ENCODE measurements at regions not wholly inside any gene's neighbourhood (a gene's known extent, or its start where the extent isn't known, plus 50 kb on each side); places are given as distances from the start of the nearest gene placed in this dataset.

GRCh38 chr3:25938566-25939325 is 148.9 kb downstream of the OXSM start:
- H3K4me3 Mint-ChIP-seq: no peak overlapping the region
- H3K9me3 Mint-ChIP-seq: no peaks in the 10 kb centered on the region
- H3K4me1 Mint-ChIP-seq (ENCODE audit: low read depth): no peaks in the 10 kb centered on the region
- DNase-seq (ENCODE audit: low spot score): no peak
- intact Hi-C loops (cut with micrococcal nuclease): no loop called here
- H3K27ac Mint-ChIP-seq: no peak overlapping the region
- peaks cover 3% of the 10 kb centered on the region for H3K27me3 Mint-ChIP-seq (ENCODE audit: insufficient read depth)
- no peaks in the 10 kb centered on the region for H3K36me3 Mint-ChIP-seq (ENCODE audit: low read depth)

- H3K27me3 Mint-ChIP-seq (ENCODE audit: insufficient read depth): peaks cover 4% of the 10 kb centered on the region
- no peak overlapping the region for H3K27ac Mint-ChIP-seq
Observed at GRCh38 chr3:25940935-25941334, 151.0 kb downstream of the OXSM start.

GRCh38 chr3:25944329-25944728 is 154.4 kb downstream of the OXSM start:
- no peak overlapping the region for H3K27ac Mint-ChIP-seq
- peaks cover 4% of the 10 kb centered on the region for H3K27me3 Mint-ChIP-seq (ENCODE audit: insufficient read depth)
- no peaks in the 10 kb centered on the region for H3K4me1 Mint-ChIP-seq (ENCODE audit: low read depth)
- no peaks in the 10 kb centered on the region for H3K36me3 Mint-ChIP-seq (ENCODE audit: low read depth)
- no peak overlapping the region for H3K4me3 Mint-ChIP-seq
- H3K9me3 Mint-ChIP-seq: no peaks in the 10 kb centered on the region
- no peak for DNase-seq (ENCODE audit: low spot score)
- intact Hi-C loops (cut with micrococcal nuclease): no loop called here

More at GRCh38 chr3:25940935-25941334, 151.0 kb downstream of the OXSM start:
- no peaks in the 10 kb centered on the region for H3K9me3 Mint-ChIP-seq
- intact Hi-C loops (cut with micrococcal nuclease): no loop called here
- no peak overlapping the region for H3K4me3 Mint-ChIP-seq
- no peaks in the 10 kb centered on the region for H3K36me3 Mint-ChIP-seq (ENCODE audit: low read depth)
- no peaks in the 10 kb centered on the region for H3K4me1 Mint-ChIP-seq (ENCODE audit: low read depth)
- DNase-seq (ENCODE audit: low spot score): no peak

- Mint-ChIP-seq H3K4me3 (no peak overlapping the region), H3K9me3 (no peaks in the 10 kb centered on the region), H3K36me3 (ENCODE audit: low read depth) (no peaks in the 10 kb centered on the region), H3K27me3 (ENCODE audit: insufficient read depth) (peaks cover 4% of the 10 kb centered on the region), H3K27ac (no peak overlapping the region), H3K4me1 (ENCODE audit: low read depth) (no peaks in the 10 kb centered on the region)
- no peak for DNase-seq (ENCODE audit: low spot score)
- intact Hi-C loops (cut with micrococcal nuclease): no loop called here
Observed at GRCh38 chr3:25945366-25945765, 155.5 kb downstream of the OXSM start.

GRCh38 chr3:25945836-25946235 is 155.9 kb downstream of the OXSM start:
- H3K27me3 Mint-ChIP-seq (ENCODE audit: insufficient read depth): peaks cover 3% of the 10 kb centered on the region
- intact Hi-C loops (cut with micrococcal nuclease): no loop called here
- no peaks in the 10 kb centered on the region for H3K36me3 Mint-ChIP-seq (ENCODE audit: low read depth)
- H3K9me3 Mint-ChIP-seq: no peaks in the 10 kb centered on the region
- H3K4me3 Mint-ChIP-seq: no peak overlapping the region
- no peak for DNase-seq (ENCODE audit: low spot score)
- H3K4me1 Mint-ChIP-seq (ENCODE audit: low read depth): no peaks in the 10 kb centered on the region
- H3K27ac Mint-ChIP-seq: no peak overlapping the region

- H3K4me1 Mint-ChIP-seq (ENCODE audit: low read depth): no peaks in the 10 kb centered on the region
- no peaks in the 10 kb centered on the region for H3K9me3 Mint-ChIP-seq
- H3K27me3 Mint-ChIP-seq (ENCODE audit: insufficient read depth): no peaks in the 10 kb centered on the region
- H3K36me3 Mint-ChIP-seq (ENCODE audit: low read depth): no peaks in the 10 kb centered on the region
- H3K4me3 Mint-ChIP-seq: no peak overlapping the region
- no peak overlapping the region for H3K27ac Mint-ChIP-seq
- DNase-seq (ENCODE audit: low spot score): no peak
- intact Hi-C loops (cut with micrococcal nuclease): no loop called here
Observed at GRCh38 chr3:25952133-25952532, 162.2 kb downstream of the OXSM start.

GRCh38 chr3:25957026-25957425 is 167.1 kb downstream of the OXSM start:
- Mint-ChIP-seq H3K27ac (no peak overlapping the region), H3K36me3 (ENCODE audit: low read depth) (no peaks in the 10 kb centered on the region)
- intact Hi-C loops (cut with micrococcal nuclease): no loop called here

GRCh38 chr3:25960776-25961175 is 170.9 kb downstream of the OXSM start:
- no peak for DNase-seq (ENCODE audit: low spot score)
- Mint-ChIP-seq H3K4me1 (ENCODE audit: low read depth) (no peaks in the 10 kb centered on the region), H3K36me3 (ENCODE audit: low read depth) (no peaks in the 10 kb centered on the region), H3K4me3 (no peak overlapping the region), H3K9me3 (no peaks in the 10 kb centered on the region), H3K27ac (no peak overlapping the region), H3K27me3 (ENCODE audit: insufficient read depth) (no peaks in the 10 kb centered on the region)
- intact Hi-C loops (cut with micrococcal nuclease): no loop called here

More at GRCh38 chr3:25957026-25957425, 167.1 kb downstream of the OXSM start:
- Mint-ChIP-seq H3K9me3 (no peaks in the 10 kb centered on the region), H3K4me1 (ENCODE audit: low read depth) (no peaks in the 10 kb centered on the region), H3K27me3 (ENCODE audit: insufficient read depth) (no peaks in the 10 kb centered on the region), H3K4me3 (no peak overlapping the region)
- DNase-seq (ENCODE audit: low spot score): no peak

- intact Hi-C loops (cut with micrococcal nuclease): no loop called here
- H3K27me3 Mint-ChIP-seq (ENCODE audit: insufficient read depth): no peaks in the 10 kb centered on the region
- H3K27ac Mint-ChIP-seq: no peak overlapping the region
- no peaks in the 10 kb centered on the region for H3K9me3 Mint-ChIP-seq
- H3K36me3 Mint-ChIP-seq (ENCODE audit: low read depth): no peaks in the 10 kb centered on the region
- H3K4me1 Mint-ChIP-seq (ENCODE audit: low read depth): no peaks in the 10 kb centered on the region
- DNase-seq (ENCODE audit: low spot score): no peak
- H3K4me3 Mint-ChIP-seq: no peak overlapping the region
Observed at GRCh38 chr3:25962255-25962654, 172.4 kb downstream of the OXSM start.

- Mint-ChIP-seq H3K9me3 (no peaks in the 10 kb centered on the region), H3K36me3 (ENCODE audit: low read depth) (no peaks in the 10 kb centered on the region), H3K27me3 (ENCODE audit: insufficient read depth) (no peaks in the 10 kb centered on the region), H3K4me1 (ENCODE audit: low read depth) (no peaks in the 10 kb centered on the region), H3K4me3 (no peak overlapping the region), H3K27ac (no peak overlapping the region)
- intact Hi-C loops (cut with micrococcal nuclease): no loop called here
- DNase-seq (ENCODE audit: low spot score): no peak
Observed at GRCh38 chr3:25964141-25964540, 174.3 kb downstream of the OXSM start.

- Mint-ChIP-seq H3K27ac (no peak overlapping the region), H3K4me1 (ENCODE audit: low read depth) (no peaks in the 10 kb centered on the region), H3K36me3 (ENCODE audit: low read depth) (no peaks in the 10 kb centered on the region), H3K4me3 (no peak overlapping the region), H3K27me3 (ENCODE audit: insufficient read depth) (no peaks in the 10 kb centered on the region), H3K9me3 (no peaks in the 10 kb centered on the region)
- intact Hi-C loops (cut with micrococcal nuclease): no loop called here
- no peak for DNase-seq (ENCODE audit: low spot score)
Observed at GRCh38 chr3:25967385-25967784, 177.5 kb downstream of the OXSM start.

- H3K4me3 Mint-ChIP-seq: no peak overlapping the region
- H3K27me3 Mint-ChIP-seq (ENCODE audit: insufficient read depth): no peaks in the 10 kb centered on the region
- DNase-seq (ENCODE audit: low spot score): no peak
- intact Hi-C loops (cut with micrococcal nuclease): no loop called here
- H3K9me3 Mint-ChIP-seq: no peaks in the 10 kb centered on the region
- no peaks in the 10 kb centered on the region for H3K36me3 Mint-ChIP-seq (ENCODE audit: low read depth)
- no peaks in the 10 kb centered on the region for H3K4me1 Mint-ChIP-seq (ENCODE audit: low read depth)
- H3K27ac Mint-ChIP-seq: no peak overlapping the region
Observed at GRCh38 chr3:25971736-25972135, 181.8 kb downstream of the OXSM start.

GRCh38 chr3:25973122-25973521 is 183.2 kb downstream of the OXSM start:
- no peak for DNase-seq (ENCODE audit: low spot score)
- H3K4me3 Mint-ChIP-seq: no peak overlapping the region
- no peak overlapping the region for H3K27ac Mint-ChIP-seq
- no peaks in the 10 kb centered on the region for H3K27me3 Mint-ChIP-seq (ENCODE audit: insufficient read depth)
- no peaks in the 10 kb centered on the region for H3K4me1 Mint-ChIP-seq (ENCODE audit: low read depth)
- no peaks in the 10 kb centered on the region for H3K9me3 Mint-ChIP-seq
- no peaks in the 10 kb centered on the region for H3K36me3 Mint-ChIP-seq (ENCODE audit: low read depth)
- intact Hi-C loops (cut with micrococcal nuclease): no loop called here

- intact Hi-C loops (cut with micrococcal nuclease): no loop called here
- no peaks in the 10 kb centered on the region for H3K27me3 Mint-ChIP-seq (ENCODE audit: insufficient read depth)
- DNase-seq (ENCODE audit: low spot score): no peak
- no peak overlapping the region for H3K27ac Mint-ChIP-seq
- H3K9me3 Mint-ChIP-seq: peaks cover 4% of the 10 kb centered on the region
- H3K36me3 Mint-ChIP-seq (ENCODE audit: low read depth): no peaks in the 10 kb centered on the region
- H3K4me1 Mint-ChIP-seq (ENCODE audit: low read depth): no peaks in the 10 kb centered on the region
- no peak overlapping the region for H3K4me3 Mint-ChIP-seq
Observed at GRCh38 chr3:25982756-25983155, 192.9 kb downstream of the OXSM start.
